Astrocyte (in vitro differentiated cells and primary cell): ENCODE measurements at regions not wholly inside any gene's neighbourhood (a gene's known extent, or its start where the extent isn't known, plus 50 kb on each side); places are given as distances from the start of the nearest gene placed in this dataset.
A peak's percentile ranks its signal among the peaks of the same experiment; 100 is the strongest.

ENCODE experiments used
- DNase-seq: peaks from one replicate; pipeline ENCODE4 v3.0.0-alpha.2; 2010; ENCODE audit warnings: low read depth
- FAIRE-seq: peaks from 2 replicates; lab custom pipeline; 2011; peaks lifted over from hg19 to GRCh38; lab: Jason Lieb, UNC
- H2AFZ ChIP-seq: 2 replicates; pipeline ENCODE4 v1.6.0; 2012; ENCODE audit warnings: low read depth, low read length, inconsistent platforms
- H3K27ac ChIP-seq: 2 replicates; pipeline ENCODE4 v1.5.1; 2011; ENCODE audit warnings: low read depth, low read length, inconsistent platforms
- H3K27me3 ChIP-seq: 2 replicates; pipeline ENCODE4 v1.6.0; 2011; ENCODE audit warnings: low read length, inconsistent platforms; ENCODE audit not compliant: insufficient read depth
- H3K36me3 ChIP-seq: 2 replicates; pipeline ENCODE4 v1.5.1; 2011; ENCODE audit warnings: low read length, inconsistent platforms; ENCODE audit not compliant: insufficient read depth
- H3K4me1 ChIP-seq: 2 replicates; pipeline ENCODE4 v1.5.1; 2011; ENCODE audit warnings: low read length, inconsistent platforms; ENCODE audit not compliant: insufficient read depth
- H3K4me2 ChIP-seq: 2 replicates; pipeline ENCODE4 v1.6.0; 2012; ENCODE audit warnings: low read length, inconsistent platforms
- H3K4me3 ChIP-seq: 2 replicates; pipeline ENCODE4 v1.5.1; 2011; ENCODE audit warnings: low read depth, mild to moderate bottlenecking, low read length, inconsistent platforms; ENCODE audit not compliant: insufficient read depth
- H3K79me2 ChIP-seq: 2 replicates; pipeline ENCODE4 v1.6.0; 2012; ENCODE audit warnings: mild to moderate bottlenecking, low read length, inconsistent platforms; ENCODE audit not compliant: insufficient read depth
- H3K9ac ChIP-seq: 2 replicates; pipeline ENCODE4 v1.6.0; 2012; ENCODE audit warnings: mild to moderate bottlenecking, low read length, inconsistent platforms
- H3K9me3 ChIP-seq: 2 replicates; pipeline ENCODE4 v1.5.1; 2012; ENCODE audit warnings: low read depth, mild to moderate bottlenecking, low read length, inconsistent platforms; ENCODE audit not compliant: insufficient read depth
- H4K20me1 ChIP-seq: 2 replicates; pipeline ENCODE4 v1.6.0; 2012; ENCODE audit warnings: low read length, inconsistent platforms; ENCODE audit not compliant: insufficient read depth
- H3K27ac Mint-ChIP-seq: one replicate; pipeline ENCODE4 v1.8.0; 2021; ENCODE audit warnings: mild to moderate bottlenecking, mixed read lengths; ENCODE audit not compliant: unreplicated experiment
- H3K27me3 Mint-ChIP-seq: one replicate; pipeline ENCODE4 v1.8.0; 2021; ENCODE audit warnings: low read depth, mixed read lengths; ENCODE audit not compliant: unreplicated experiment
- H3K36me3 Mint-ChIP-seq: one replicate; pipeline ENCODE4 v1.8.0; 2021; ENCODE audit warnings: low read depth, mixed read lengths; ENCODE audit not compliant: unreplicated experiment
- H3K4me1 Mint-ChIP-seq: one replicate; pipeline ENCODE4 v1.8.0; 2021; ENCODE audit warnings: low read depth, mixed read lengths; ENCODE audit not compliant: unreplicated experiment
- H3K4me3 Mint-ChIP-seq: one replicate; pipeline ENCODE4 v1.8.0; 2021; ENCODE audit warnings: mild to moderate bottlenecking, moderate library complexity, mixed read lengths; ENCODE audit not compliant: unreplicated experiment
- H3K9me3 Mint-ChIP-seq: one replicate; pipeline ENCODE4 v1.8.0; 2021; ENCODE audit warnings: mild to moderate bottlenecking, mixed read lengths; ENCODE audit not compliant: unreplicated experiment
- EZH2 ChIP-seq: IDR thresholded peaks from 2 replicates; pipeline ENCODE4 v1.6.1; 2012; ENCODE audit warnings: mild to moderate bottlenecking, low read length, inconsistent platforms; ENCODE audit not compliant: insufficient read depth
- TF ChIP-seq, protein P1 (sequence below): IDR thresholded peaks from 2 replicates; pipeline ENCODE4 v1.5.1; 2011; ENCODE audit warnings: low read depth, mild to moderate bottlenecking, inconsistent platforms, low read length, moderate library complexity; ENCODE audit not compliant: insufficient read depth

DNA sequence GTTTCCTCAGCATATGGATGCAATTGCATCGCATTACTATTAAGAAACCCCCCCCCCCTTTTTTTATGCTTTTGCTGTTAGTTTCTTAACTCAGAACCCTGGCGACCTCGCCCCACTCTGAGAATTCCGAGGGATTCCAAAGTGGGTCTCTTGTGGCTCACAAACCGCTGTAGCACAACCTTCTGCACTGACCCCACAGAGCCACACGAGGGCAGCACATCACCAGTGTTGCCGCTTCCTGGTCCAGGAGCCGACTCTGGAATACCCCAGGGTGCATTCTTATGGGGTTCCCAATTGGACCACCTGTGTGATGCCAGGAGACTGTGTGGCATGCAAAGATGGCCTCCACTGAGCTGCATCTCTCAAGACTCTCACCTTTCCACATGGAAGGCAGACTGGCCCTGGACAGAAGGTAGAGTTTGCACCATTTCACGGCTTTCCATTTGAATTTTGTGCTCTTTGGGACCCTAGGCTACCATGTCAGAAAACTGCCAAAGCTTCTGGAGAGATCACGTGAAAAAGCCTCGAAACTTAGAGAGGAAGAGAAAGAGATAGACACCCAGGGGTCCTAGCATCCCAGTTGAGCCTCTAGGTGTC lies 432.7 kb upstream of the ASIC2 start:
- peaks cover 57% of the 10 kb centered on the region for H3K27me3 Mint-ChIP-seq
- H3K4me3 ChIP-seq: no peak overlapping the region

DNA sequence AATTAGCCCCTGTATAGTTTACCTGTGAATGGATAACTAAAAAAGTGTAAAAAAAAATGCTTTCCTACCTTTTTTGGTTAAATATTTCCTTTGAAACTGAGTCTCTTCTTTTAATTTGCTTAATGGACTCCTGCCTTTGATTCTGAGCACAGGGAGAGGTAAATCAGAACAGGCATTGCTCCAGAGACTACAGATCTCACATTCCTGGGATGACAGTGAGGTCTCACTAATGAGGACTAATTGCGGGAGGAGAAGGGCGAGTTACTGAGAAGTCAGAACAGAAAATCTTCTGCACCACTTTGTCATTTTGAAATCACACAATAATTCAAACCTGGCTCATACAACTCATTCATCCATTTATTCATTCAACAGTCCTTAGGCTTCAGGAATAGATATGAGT lies 437.0 kb upstream of the ASIC2 start:
- H3K4me3 Mint-ChIP-seq: no peak overlapping the region
- no peak for FAIRE-seq
- peaks cover 60% of the 10 kb centered on the region for H3K27me3 Mint-ChIP-seq

More for the DNA sequence above, 432.7 kb upstream of the ASIC2 start:
- H3K9me3 Mint-ChIP-seq: peaks cover 2% of the 10 kb centered on the region
- Histone ChIP-seq H4K20me1 (no peaks in the 10 kb centered on the region), H3K27ac (no peak overlapping the region), H3K4me2 (no peak overlapping the region), H3K27me3 (no peaks in the 10 kb centered on the region), H3K36me3 (no peaks in the 10 kb centered on the region), H3K9me3 (no peaks in the 10 kb centered on the region), H3K9ac (no peak overlapping the region), H3K79me2 (no peaks in the 10 kb centered on the region), H3K4me1 (no peaks in the 10 kb centered on the region), H2AFZ (no peak overlapping the region)
- H3K36me3 Mint-ChIP-seq: no peaks in the 10 kb centered on the region
- FAIRE-seq (no peak), DNase-seq (no peak)
- TF ChIP-seq EZH2: no peak
- TF ChIP-seq, protein P1, sequence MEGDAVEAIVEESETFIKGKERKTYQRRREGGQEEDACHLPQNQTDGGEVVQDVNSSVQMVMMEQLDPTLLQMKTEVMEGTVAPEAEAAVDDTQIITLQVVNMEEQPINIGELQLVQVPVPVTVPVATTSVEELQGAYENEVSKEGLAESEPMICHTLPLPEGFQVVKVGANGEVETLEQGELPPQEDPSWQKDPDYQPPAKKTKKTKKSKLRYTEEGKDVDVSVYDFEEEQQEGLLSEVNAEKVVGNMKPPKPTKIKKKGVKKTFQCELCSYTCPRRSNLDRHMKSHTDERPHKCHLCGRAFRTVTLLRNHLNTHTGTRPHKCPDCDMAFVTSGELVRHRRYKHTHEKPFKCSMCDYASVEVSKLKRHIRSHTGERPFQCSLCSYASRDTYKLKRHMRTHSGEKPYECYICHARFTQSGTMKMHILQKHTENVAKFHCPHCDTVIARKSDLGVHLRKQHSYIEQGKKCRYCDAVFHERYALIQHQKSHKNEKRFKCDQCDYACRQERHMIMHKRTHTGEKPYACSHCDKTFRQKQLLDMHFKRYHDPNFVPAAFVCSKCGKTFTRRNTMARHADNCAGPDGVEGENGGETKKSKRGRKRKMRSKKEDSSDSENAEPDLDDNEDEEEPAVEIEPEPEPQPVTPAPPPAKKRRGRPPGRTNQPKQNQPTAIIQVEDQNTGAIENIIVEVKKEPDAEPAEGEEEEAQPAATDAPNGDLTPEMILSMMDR: peak; percentile 44
- no peaks in the 10 kb centered on the region for H3K4me1 Mint-ChIP-seq
- no peak overlapping the region for H3K4me3 Mint-ChIP-seq
- no peak overlapping the region for H3K27ac Mint-ChIP-seq

DNA sequence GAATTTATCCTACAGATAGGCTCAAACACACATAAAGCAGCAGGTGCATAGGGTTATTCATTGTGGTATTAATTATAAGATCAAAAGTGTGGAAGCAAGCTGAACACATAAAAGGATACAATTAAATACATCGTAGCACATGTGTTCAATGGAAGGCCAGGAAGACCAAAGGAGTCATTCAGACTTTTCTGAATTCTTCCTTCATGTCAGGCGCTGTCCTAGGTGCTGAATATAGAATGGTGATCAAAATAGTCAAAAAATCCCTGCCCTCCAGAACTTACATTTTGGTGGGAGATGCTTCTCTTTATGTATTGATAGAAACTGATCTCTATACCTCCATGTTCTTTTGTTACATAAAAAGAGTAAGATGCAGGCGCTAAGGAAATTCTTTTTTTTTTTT lies 439.0 kb upstream of the ASIC2 start:
- no peak overlapping the region for H3K4me2 ChIP-seq
- no peak overlapping the region for H2AFZ ChIP-seq
- no peaks in the 10 kb centered on the region for H3K27me3 ChIP-seq
- no peak overlapping the region for H3K27ac ChIP-seq
- H3K4me3 ChIP-seq: no peak overlapping the region
- H3K9me3 ChIP-seq: no peaks in the 10 kb centered on the region
- TF ChIP-seq, protein P1: no peak
- no peak for TF ChIP-seq EZH2
- no peak overlapping the region for H3K27ac Mint-ChIP-seq
- no peaks in the 10 kb centered on the region for H3K4me1 ChIP-seq
- no peak overlapping the region for H3K9ac ChIP-seq
- H3K27me3 Mint-ChIP-seq: peaks cover 63% of the 10 kb centered on the region
- no peaks in the 10 kb centered on the region for H3K4me1 Mint-ChIP-seq
- FAIRE-seq: no peak
- H4K20me1 ChIP-seq: no peaks in the 10 kb centered on the region
- no peaks in the 10 kb centered on the region for H3K9me3 Mint-ChIP-seq
- no peak for DNase-seq
- no peaks in the 10 kb centered on the region for H3K36me3 ChIP-seq
- no peaks in the 10 kb centered on the region for H3K79me2 ChIP-seq
- H3K4me3 Mint-ChIP-seq: no peak overlapping the region
- H3K36me3 Mint-ChIP-seq: no peaks in the 10 kb centered on the region

More for the DNA sequence above, 437.0 kb upstream of the ASIC2 start:
- no peaks in the 10 kb centered on the region for H3K27me3 ChIP-seq
- no peaks in the 10 kb centered on the region for H3K36me3 Mint-ChIP-seq
- TF ChIP-seq, protein P1: no peak
- no peak for TF ChIP-seq EZH2
- no peak for DNase-seq
- no peak overlapping the region for H3K27ac ChIP-seq
- no peaks in the 10 kb centered on the region for H3K9me3 ChIP-seq
- H3K4me3 ChIP-seq: no peak overlapping the region
- H2AFZ ChIP-seq: no peak overlapping the region
- no peak overlapping the region for H3K9ac ChIP-seq
- H3K4me2 ChIP-seq: no peak overlapping the region
- no peaks in the 10 kb centered on the region for H3K36me3 ChIP-seq
- H3K27ac Mint-ChIP-seq: no peak overlapping the region
- H3K4me1 Mint-ChIP-seq: no peaks in the 10 kb centered on the region
- H3K4me1 ChIP-seq: no peaks in the 10 kb centered on the region
- no peaks in the 10 kb centered on the region for H3K9me3 Mint-ChIP-seq
- no peaks in the 10 kb centered on the region for H3K79me2 ChIP-seq
- no peaks in the 10 kb centered on the region for H4K20me1 ChIP-seq
